Renal cortical epithelial cell (primary cell): ENCODE measurements at regions not wholly inside any gene's neighbourhood (a gene's known extent, or its start where the extent isn't known, plus 50 kb on each side); places are given as distances from the start of the nearest gene placed in this dataset.

Experiments
- DNase-seq: peaks from one replicate; pipeline ENCODE4 v3.0.0-alpha.2; 2011; ENCODE audit warnings: low read depth

GRCh38 chr12:113620437-113620976 lies 148.8 kb upstream of the LHX5 start:
- no peak for DNase-seq

DNA sequence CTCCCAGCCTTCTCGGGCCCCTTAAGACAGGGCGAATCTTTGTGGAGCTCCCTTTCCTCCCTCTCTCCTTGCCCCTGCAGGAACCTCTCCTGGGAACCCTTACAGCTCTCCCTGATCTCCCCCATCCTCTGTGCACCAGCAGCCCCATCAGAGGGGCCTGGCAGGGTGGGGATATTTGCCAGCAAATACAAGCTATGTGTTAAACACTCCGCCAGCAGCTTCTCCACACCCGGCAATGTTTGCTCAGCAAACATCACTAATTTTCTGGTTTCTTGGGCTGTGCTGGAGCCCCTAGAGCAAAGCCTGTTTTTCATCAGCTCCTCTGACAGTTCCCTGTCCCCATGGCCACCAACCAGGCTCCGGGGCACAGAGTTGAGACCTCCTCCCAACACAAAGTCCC lies 147.5 kb upstream of the LHX5 start:
- no peak for DNase-seq

DNA sequence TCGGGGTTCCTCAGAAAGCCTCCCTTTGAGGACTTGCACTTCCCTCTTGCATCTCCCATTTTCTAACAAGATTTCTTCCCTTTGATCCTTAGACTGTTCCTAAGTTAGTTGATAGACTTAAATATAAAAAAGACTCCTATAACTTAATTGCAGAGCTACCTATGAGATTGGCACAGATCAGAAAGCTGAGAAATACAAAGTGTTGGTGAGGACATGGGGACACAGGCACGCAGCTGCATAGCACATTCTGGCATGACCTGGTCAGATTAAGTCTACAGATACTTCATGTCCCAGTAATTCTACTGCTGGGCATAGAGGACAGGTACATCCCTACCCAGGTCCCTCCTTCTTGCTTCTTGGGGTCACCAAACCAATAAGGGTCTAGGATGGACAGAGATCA lies 141.7 kb upstream of the LHX5 start:
- no peak for DNase-seq

GRCh38 chr12:113612793-113613192 lies 141.1 kb upstream of the LHX5 start:
- DNase-seq: no peak

DNA sequence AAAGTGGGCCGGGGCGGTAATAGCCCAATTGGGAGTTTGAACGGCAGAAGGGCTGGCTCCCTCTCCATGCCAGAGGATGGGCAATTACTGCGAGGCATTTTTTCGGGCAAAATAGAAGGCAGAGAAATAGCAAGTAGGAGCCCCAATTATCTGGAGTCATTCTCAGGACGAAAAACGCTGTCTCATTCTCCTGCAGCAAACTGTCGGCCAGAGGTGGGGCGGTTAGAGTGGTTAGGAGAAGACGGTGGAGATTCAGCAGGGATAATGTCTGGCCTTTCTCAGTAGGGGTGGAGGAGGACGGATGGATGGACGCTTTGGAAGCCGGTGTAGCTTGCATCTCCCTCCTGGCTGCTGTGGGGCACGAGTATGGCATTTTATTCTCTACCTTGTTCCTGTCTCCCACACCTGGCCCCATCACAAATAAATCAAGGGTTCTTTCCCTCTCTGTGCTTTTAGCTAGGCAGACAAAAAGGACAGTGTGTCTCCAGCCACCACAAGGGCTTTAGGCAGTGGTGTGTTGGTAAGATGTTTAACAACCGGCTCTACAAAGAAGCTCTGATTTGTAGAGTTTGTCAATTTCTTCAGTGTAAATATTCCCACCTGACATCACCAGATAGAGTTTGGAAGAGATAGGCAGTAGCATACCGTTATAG lies 140.5 kb upstream of the LHX5 start:
- no peak for DNase-seq

GRCh38 chr12:113611652-113612051 lies 140.0 kb upstream of the LHX5 start:
- DNase-seq: no peak

DNA sequence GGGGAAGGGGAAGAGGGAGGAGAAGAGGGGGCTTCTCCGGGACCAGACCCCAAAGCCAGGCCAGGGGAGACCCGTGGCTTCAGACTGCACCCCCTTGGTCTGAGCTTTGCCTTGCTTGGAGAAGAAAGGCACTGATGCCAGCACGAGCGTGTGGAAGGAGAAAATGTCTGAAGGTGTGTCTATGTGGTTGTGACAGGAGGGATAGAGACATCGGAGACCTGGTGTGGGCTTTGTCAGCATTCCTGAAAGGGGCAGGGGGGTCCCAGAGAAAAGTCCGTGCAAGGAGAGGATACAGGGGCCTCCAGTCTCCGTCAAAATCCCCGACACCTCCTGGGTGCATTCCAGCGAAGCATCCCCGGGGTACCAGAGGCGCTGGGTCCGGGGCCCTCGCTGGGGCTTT lies 139.0 kb upstream of the LHX5 start:
- no peak for DNase-seq

DNA sequence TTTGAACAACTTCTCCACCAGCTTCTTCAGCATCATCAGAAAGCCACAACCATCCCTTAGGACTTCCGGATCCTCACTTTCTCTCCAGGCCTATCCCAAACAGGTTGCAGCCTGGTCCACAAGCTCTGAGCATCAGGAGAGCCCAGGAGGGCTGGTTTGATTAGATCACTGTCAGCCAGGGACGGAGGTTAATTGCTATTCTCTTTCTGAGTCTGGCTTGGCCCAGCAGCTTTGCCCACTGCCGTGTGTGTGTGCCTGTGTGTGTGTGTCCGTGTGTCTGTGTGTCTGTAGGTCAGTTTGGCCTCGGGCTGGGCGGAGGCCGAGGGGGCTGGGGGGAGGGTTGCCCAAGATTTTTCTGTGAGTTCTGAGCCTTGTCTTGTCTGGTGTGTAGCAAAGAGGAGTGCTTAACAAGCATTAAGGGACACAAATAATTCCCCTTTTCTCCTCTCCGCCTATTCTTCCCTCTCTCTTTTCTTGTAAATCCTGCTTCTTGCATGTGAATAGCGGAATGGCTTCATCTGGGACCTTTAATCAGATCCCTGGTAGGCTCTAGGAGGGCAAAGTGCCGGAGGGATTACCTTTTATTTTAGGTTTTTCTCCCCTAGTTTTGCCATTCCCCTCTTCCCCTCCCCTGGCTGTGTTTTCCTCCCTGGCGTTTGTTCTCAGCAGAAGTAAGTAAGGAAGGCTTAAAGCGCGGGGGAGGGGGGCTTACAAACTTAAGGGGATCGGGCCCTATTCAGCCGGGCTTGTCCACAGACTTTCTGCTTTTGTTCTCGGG lies 138.2 kb upstream of the LHX5 start:
- no peak for DNase-seq

DNA sequence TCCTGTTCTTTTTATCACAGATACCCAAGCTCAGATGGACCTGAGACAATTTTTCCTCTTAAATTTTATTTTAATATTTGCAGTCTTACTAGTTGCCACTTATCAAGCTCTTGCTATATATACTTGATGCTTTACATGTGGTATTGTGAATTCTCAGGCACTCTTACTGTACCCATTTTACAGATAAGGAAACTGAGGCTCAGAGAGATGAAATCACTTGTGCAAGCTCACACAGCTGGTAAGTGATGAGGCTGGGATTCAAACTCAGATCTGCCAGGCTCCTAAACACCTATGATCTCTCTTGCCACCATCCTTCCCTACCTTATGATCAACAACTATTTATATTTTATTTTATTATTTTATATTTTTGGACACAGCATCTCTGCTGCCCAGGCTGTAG lies 133.0 kb upstream of the LHX5 start:
- no peak for DNase-seq

DNA sequence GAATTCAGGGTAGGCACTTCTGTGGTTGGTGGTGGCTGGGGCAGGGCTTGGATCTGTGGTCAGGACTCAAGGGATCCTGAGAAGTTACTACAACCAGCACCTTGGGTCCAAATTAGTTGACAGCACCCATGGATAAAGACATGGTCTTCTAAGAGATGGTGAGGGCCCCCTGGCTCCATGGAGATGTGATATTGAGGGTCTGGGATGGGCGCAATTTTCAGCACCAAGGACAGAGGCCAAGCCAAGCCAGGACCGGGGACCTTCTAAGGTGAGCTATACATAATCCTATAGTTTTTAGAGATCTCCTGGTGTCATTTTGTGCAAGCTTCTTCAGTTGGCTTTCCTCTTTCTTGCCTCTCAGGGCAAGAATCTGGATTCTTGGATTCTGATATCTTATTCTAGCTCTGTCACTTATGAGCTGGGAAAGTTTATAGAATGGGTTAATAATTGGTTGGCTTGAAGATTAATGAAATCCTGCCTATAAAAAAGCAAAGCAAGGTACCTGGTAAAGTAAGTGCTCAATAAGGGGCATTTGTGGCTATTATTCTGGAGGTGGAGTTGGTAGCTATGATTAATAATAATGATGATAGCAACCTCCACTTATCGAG lies 130.1 kb upstream of the LHX5 start:
- DNase-seq: no peak

DNA sequence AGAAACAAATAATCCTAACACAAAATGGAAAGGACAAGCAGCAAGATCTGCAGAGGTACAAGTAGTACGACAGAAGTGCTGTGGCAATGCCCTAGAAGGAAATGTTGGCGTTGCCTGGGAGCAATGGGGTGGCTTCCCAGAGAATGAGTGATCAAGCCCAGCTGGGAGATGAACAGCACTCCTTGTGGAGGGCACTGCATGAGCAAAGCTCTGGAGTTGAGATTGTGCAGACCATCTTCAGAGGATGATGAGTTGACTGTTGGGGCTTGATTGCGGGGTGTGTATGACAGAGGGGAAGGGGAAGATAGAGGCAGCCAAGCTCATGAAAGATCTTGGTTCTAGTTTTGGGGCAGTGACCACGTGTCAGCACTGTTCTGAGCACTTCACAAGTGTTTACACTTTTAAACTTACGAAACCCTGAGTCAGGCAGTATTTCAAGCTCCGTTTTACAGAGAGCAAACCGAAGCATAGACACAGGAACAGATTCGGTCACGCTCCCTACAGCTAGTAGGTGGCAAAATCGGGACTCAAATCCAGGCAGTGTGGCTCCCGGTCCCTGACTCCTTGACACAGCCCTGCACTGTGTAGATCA lies 127.2 kb upstream of the LHX5 start:
- no peak for DNase-seq

GRCh38 chr12:113594967-113595366 lies 123.3 kb upstream of the LHX5 start:
- DNase-seq: no peak

DNA sequence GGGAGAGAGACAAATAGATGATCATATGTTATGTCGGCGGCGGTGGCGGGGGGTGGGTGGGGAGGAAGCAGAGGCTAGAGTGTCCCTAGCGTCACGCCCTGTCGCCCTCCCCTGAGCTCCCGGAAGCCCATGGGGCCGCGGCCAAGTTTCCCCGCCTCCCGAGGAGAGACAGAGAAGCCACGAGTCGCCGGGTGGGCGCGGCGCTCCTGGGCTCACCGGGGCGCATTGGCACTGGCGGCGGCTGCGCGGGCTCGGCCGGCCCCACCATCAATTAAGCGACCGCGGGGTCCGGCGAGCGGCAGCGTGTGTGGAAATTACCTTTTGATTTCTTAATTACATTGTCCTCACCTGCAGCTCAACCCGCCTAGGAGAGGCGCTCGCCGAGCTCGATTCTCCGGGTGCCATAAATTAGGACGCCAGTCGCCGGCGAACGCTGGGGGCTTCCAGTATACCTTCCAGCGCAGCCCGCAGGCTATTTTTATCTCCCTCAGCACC lies 119.9 kb upstream of the LHX5 start:
- DNase-seq: no peak

- no peak for DNase-seq
These were observed 117.8 kb upstream of the LHX5 start for GRCh38 chr12:113589437-113589836.

DNA sequence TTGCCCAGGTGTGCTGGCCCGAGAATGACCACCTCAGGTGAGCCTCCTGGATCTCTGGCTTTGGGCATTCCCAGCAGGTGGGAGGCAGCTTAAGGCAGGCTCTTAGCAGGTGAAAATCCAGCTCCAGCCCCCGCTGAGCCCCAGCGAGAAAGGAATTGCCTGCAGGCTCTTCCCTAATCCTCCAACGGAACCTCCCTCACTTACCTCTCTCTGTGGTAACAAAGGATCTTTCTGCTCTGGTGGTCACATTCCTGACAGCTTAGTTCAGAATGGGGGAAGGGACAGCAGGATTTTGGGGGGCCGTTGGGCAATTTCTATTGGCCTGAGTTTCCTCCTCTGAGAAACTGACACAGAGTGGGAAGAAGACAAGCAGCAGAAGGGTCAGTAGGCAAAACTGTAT lies 116.0 kb upstream of the LHX5 start:
- DNase-seq: no peak

- DNase-seq: no peak
These were observed 114.8 kb upstream of the LHX5 start for GRCh38 chr12:113586461-113586860.

DNA sequence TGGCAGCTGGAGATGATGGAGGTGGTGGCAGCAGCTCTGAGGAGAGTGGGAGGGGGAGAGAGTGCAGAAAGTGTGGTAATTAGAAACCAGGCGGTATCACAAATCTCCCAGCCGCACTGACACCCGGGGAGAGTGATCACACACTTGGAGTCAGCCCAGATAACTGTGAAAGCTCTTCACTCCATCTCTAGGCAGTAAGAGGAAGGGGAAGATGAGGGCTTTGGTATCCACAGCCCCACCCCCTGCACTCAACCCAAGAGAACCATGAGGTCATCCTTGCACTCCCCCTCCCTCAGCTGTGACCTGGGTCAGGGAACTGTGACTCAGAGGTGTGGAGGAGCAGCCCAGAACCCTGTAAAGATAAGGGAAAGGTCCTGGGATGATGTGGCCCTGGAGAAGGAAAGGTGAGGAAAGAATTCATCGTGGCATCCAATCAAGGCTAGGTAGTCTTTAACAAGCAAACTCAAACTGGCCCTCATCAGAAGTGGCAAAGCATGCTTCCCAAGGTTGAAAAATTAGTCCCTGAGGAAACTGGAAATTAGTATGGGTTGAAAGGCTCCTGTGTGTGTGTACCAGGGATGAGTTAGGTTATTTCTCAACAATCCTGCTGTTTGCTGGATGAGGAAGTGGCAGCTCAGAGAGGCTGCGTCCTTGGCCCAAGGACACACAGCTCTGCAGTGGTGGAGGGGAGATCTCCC lies 111.0 kb upstream of the LHX5 start:
- DNase-seq: no peak

- DNase-seq: no peak
These were observed 109.7 kb upstream of the LHX5 start for GRCh38 chr12:113581342-113581741.

GRCh38 chr12:113580437-113580836 lies 108.8 kb upstream of the LHX5 start:
- no peak for DNase-seq

GRCh38 chr12:113577464-113578129 lies 105.9 kb upstream of the LHX5 start:
- no peak for DNase-seq

GRCh38 chr12:113575386-113575785 lies 103.7 kb upstream of the LHX5 start:
- no peak for DNase-seq
